Peyer's patch (tissue), 4 donors: ENCODE measurements at regions not wholly inside any gene's neighbourhood (a gene's known extent, or its start where the extent isn't known, plus 50 kb on each side); places are given as distances from the start of the nearest gene placed in this dataset.

Experiments
- DNase-seq, 3 donors: peaks; one replicate each; pipeline ENCODE4 v3.0.0-alpha.2; 2017 to 2019
- H3K27ac ChIP-seq, 4 donors: fragments of 200-600 bp; sonication (generic); one replicate each; pipeline ENCODE4 v1.5.1; 2016 to 2019
- H3K27me3 ChIP-seq, 2 donors: fragments of 200-600 bp; sonication (generic); one replicate each; pipeline ENCODE4 v1.5.1; 2019
- H3K36me3 ChIP-seq, 3 donors: fragments of 200-600 bp; sonication (generic); one replicate each; pipeline ENCODE4 v1.5.1; 2016 to 2019
- H3K4me1 ChIP-seq, 4 donors: fragments of 200-600 bp; sonication (generic); one replicate each; pipeline ENCODE4 v1.5.1; 2016 to 2019
- H3K4me3 ChIP-seq, 4 donors: fragments of 200-600 bp; sonication (generic); 1 replicate in 3 of 4; 2 replicates in 1 of 4; pipeline ENCODE4 v1.5.1; 2016 to 2019; ENCODE audit warnings: mild to moderate bottlenecking in 1 of 4
- H3K9me3 ChIP-seq, 4 donors: fragments of 200-600 bp; sonication (generic); one replicate each; pipeline ENCODE4 v1.5.1; 2016 to 2019; ENCODE audit warnings: mild to moderate bottlenecking in 1 of 4
- CTCF ChIP-seq, 6 experiments: fragments of 450-650 bp in 4 of 6; fragments of 200-600 bp in 2 of 6; sonication (generic) in 1 of 6; IDR thresholded peaks; one replicate each; pipeline ENCODE4 v1.5.1; 2017 to 2019; ENCODE audit warnings: antibody characterized with exemption in 6 of 6, mild to moderate bottlenecking in 3 of 6, moderate library complexity in 1 of 6
- POLR2A ChIP-seq, 2 donors: fragments of 450-650 bp; IDR thresholded peaks; one replicate each; pipeline ENCODE4 v1.5.1; 2017; ENCODE audit warnings: antibody characterized with exemption in 2 of 2, mild to moderate bottlenecking in 2 of 2, moderate library complexity in 2 of 2

DNA sequence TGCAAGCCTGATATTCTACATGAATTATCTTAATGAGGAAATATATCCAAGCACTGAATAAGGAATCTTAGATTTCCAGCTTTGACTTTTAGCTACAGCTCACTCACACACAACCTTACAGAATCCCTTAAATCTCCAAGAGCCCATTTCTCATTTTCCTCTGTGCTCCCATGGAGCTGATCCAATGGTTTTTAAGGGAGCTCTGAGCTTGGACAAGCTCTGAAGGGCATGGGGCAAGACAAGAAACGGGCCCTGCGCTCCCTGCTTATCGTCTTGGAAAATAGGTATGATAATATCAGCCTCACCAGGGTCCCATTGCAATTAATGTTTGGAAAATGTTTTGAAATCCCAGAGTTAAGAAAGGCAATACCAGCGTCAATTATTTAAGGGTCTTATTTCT, 1021.7 kb downstream of the NR2F1-AS1 start:
- Histone ChIP-seq H3K27ac (no peak overlapping the region), H3K4me3 (no peak overlapping the region), H3K9me3 (no peaks in the 10 kb centered on the region), H3K36me3 (no peaks in the 10 kb centered on the region), H3K27me3 (no peaks in the 10 kb centered on the region), H3K4me1 (no peaks in the 10 kb centered on the region)
- no peak for TF ChIP-seq CTCF (IDR thresholded peaks at IDR 0.05)
- no peak for TF ChIP-seq POLR2A (IDR thresholded peaks at IDR 0.05)
- no peak for DNase-seq

GRCh38 chr5:92556747-92557146, 1024.3 kb downstream of the NR2F1-AS1 start:
- TF ChIP-seq POLR2A (IDR thresholded peaks at IDR 0.05) (no peak), CTCF (IDR thresholded peaks at IDR 0.05) (no peak)
- DNase-seq: no peak

GRCh38 chr5:92554447-92555085, 1026.5 kb downstream of the NR2F1-AS1 start:
- H3K4me3 ChIP-seq: no peak overlapping the region
- H3K9me3 ChIP-seq: no peaks in the 10 kb centered on the region
- DNase-seq: no peak
- H3K27me3 ChIP-seq: no peaks in the 10 kb centered on the region
- H3K4me1 ChIP-seq: no peaks in the 10 kb centered on the region
- no peak for TF ChIP-seq POLR2A (IDR thresholded peaks at IDR 0.05)
- no peak for TF ChIP-seq CTCF (IDR thresholded peaks at IDR 0.05)
- no peaks in the 10 kb centered on the region for H3K36me3 ChIP-seq
- H3K27ac ChIP-seq: no peak overlapping the region

More at GRCh38 chr5:92556747-92557146, 1024.3 kb downstream of the NR2F1-AS1 start:
- H3K9me3 ChIP-seq: no peaks in the 10 kb centered on the region
- H3K27ac ChIP-seq: no peak overlapping the region
- H3K4me3 ChIP-seq: no peak overlapping the region
- no peaks in the 10 kb centered on the region for H3K4me1 ChIP-seq
- H3K36me3 ChIP-seq: no peaks in the 10 kb centered on the region
- no peaks in the 10 kb centered on the region for H3K27me3 ChIP-seq

- Histone ChIP-seq H3K4me3 (no peak overlapping the region), H3K9me3 (no peaks in the 10 kb centered on the region), H3K27ac (no peak overlapping the region), H3K27me3 (no peaks in the 10 kb centered on the region), H3K4me1 (no peaks in the 10 kb centered on the region), H3K36me3 (no peaks in the 10 kb centered on the region)
- no peak for TF ChIP-seq CTCF (IDR thresholded peaks at IDR 0.05)
- no peak for TF ChIP-seq POLR2A (IDR thresholded peaks at IDR 0.05)
- DNase-seq: no peak
These were observed 1027.7 kb downstream of the NR2F1-AS1 start for GRCh38 chr5:92553326-92553725.

DNA sequence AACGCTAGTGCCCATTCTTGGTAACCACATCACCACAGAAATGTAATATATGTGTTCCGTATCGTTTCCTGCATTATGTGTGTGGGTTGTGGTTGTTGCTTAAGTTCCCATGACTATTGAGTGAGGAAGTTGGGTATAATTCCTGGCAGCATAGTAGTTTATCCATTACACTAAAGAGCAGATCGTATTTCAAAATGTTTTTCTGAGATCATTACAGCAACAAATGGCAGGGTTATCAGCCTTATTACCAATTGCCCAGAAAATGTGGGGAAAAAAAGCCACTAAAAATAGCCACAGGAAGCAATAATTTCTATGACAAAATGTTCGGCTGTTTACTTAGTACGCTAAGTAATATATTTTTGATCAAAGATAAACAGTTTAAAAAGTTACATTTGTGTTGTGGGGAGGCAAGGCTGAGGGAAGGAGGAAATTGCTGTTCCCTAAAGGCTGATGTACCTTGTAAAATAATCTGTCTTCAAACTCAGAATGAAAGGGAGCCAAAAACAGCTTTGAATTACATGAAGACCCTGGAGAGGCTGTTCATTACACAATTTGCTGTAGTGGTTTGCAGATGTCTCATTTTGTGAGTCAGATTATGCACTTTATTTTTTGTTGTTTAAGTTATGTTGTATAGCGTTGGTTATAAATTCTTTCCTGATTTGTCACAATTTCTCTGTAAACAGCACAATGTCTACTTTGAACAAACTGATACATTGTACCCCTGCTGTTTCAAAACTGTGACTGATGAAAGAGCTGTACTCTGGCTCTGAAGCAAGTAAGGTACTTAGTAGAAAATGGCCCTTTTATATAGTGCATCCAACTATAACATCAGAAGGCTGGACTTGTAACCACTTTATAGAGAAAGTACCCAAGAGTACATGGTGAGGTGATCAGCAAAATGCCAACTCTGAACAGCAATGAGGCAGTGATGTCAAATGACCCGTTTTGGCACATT, 1028.5 kb downstream of the NR2F1-AS1 start:
- Histone ChIP-seq H3K4me1 (no peaks in the 10 kb centered on the region), H3K9me3 (no peaks in the 10 kb centered on the region), H3K36me3 (no peaks in the 10 kb centered on the region), H3K4me3 (no peak overlapping the region), H3K27ac (no peak overlapping the region), H3K27me3 (no peaks in the 10 kb centered on the region)
- DNase-seq: no peak
- no peak for TF ChIP-seq POLR2A (IDR thresholded peaks at IDR 0.05)
- TF ChIP-seq CTCF (IDR thresholded peaks at IDR 0.05): no peak
